HCT116 (cell line): ENCODE measurements at regions not wholly inside any gene's neighbourhood (a gene's known extent, or its start where the extent isn't known, plus 50 kb on each side); places are given as distances from the start of the nearest gene placed in this dataset.

Experiments used
- CTCF ChIP-seq, 3 experiments: fragments of 200-600 bp in 1 of 3; sonication (generic) in 1 of 3; IDR thresholded peaks in 2 of 3; conservative IDR thresholded peaks in 1 of 3; 2 replicates each; pipeline ENCODE4 v1.5.1; 2012 to 2017; ENCODE audit warnings: low read depth in 2 of 3, low read length in 2 of 3, antibody characterized with exemption in 1 of 3, borderline replicate concordance in 1 of 3, control low read depth in 1 of 3, mild to moderate bottlenecking in 1 of 3, mixed read lengths in 1 of 3, mixed run types in 1 of 3, moderate library complexity in 1 of 3; ENCODE audit not compliant: insufficient read depth in 1 of 3
- POLR2A ChIP-seq: IDR thresholded peaks from 2 replicates; pipeline ENCODE4 v1.7.0; 2011; ENCODE audit warnings: borderline replicate concordance; ENCODE audit not compliant: insufficient read depth, insufficient read length; ENCODE audit errors: extremely low read depth
- RAD21 ChIP-seq: IDR thresholded peaks from 2 replicates; pipeline ENCODE4 v1.6.1; 2012; ENCODE audit warnings: low read depth, mild to moderate bottlenecking
- YY1 ChIP-seq: IDR thresholded peaks from 2 replicates; pipeline ENCODE4 v1.6.1; 2011; ENCODE audit warnings: low read length, low read depth, moderate library complexity, mild to moderate bottlenecking; ENCODE audit not compliant: insufficient replicate concordance; ENCODE audit errors: extremely low read depth
- ZFX ChIP-seq: fragments of 450-650 bp; IDR thresholded peaks from 2 replicates; pipeline ENCODE4 v1.6.1; 2017
- TF ChIP-seq, protein P1 (sequence below): IDR thresholded peaks from 2 replicates; pipeline ENCODE4 v1.6.1; 2011; ENCODE audit warnings: mild to moderate bottlenecking, low read length, moderate library complexity; ENCODE audit not compliant: insufficient replicate concordance; ENCODE audit errors: extremely low read depth

DNA sequence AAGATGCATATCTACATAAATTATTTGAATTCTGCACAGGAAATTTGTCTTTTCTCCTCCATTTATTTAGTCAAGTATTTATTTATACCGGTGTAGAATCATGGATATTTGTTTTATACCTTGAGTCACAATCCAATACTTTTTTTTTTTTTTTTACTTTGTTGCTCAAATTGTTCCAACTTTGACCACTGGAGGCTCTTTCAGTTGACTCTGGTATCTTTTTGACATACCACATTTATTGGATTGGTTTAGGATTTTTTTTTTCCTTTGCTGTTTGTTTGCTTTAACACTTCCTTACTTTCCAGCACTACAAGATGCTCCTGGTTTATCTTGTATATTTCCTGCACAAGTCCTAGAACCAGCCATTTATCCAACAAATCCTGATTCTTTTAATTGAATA lies 543.1 kb upstream of the RIOK2 start:
- TF ChIP-seq YY1 (no peak), CTCF (IDR thresholded peaks at IDR 0.05 in 2 of 3, conservative IDR thresholded peaks at IDR 0.05 in 1 of 3; ENCODE audit: borderline replicate concordance in 1 of 3, insufficient read depth in 1 of 3, low read depth in 2 of 3, low read length in 2 of 3) (peak in 2 of 3 experiments; percentile 15 to 42; a peak in 1 of 6 replicates), POLR2A (no peak), ZFX (no peak), RAD21 (no peak)
- TF ChIP-seq, protein P1, sequence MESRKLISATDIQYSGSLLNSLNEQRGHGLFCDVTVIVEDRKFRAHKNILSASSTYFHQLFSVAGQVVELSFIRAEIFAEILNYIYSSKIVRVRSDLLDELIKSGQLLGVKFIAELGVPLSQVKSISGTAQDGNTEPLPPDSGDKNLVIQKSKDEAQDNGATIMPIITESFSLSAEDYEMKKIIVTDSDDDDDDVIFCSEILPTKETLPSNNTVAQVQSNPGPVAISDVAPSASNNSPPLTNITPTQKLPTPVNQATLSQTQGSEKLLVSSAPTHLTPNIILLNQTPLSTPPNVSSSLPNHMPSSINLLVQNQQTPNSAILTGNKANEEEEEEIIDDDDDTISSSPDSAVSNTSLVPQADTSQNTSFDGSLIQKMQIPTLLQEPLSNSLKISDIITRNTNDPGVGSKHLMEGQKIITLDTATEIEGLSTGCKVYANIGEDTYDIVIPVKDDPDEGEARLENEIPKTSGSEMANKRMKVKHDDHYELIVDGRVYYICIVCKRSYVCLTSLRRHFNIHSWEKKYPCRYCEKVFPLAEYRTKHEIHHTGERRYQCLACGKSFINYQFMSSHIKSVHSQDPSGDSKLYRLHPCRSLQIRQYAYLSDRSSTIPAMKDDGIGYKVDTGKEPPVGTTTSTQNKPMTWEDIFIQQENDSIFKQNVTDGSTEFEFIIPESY, result no peak
